Gastroesophageal sphincter (tissue), 4 donors: ENCODE measurements at regions not wholly inside any gene's neighbourhood (a gene's known extent, or its start where the extent isn't known, plus 50 kb on each side); places are given as distances from the start of the nearest gene placed in this dataset.
"Not testable (repeated sequence)": the region's sequence is repeated elsewhere in the genome, so short reads cannot be mapped to it uniquely, and the experiment has no call there.

Experiments
- ATAC-seq: fragments of 150-250 bp; one replicate; pipeline ENCODE4 v1.9.1; 2016; ENCODE audit warnings: mild to moderate bottlenecking, moderate library complexity
- H3K27ac ChIP-seq, 4 donors: fragments of 200-600 bp; sonication (generic) in 3 of 4; 1 replicate in 3 of 4; 2 replicates in 1 of 4; pipeline ENCODE4 v1.5.1; 2016 to 2019
- H3K27me3 ChIP-seq: fragments of 200-600 bp; sonication (generic); one replicate; pipeline ENCODE4 v1.5.1; 2019
- H3K36me3 ChIP-seq, 2 donors: fragments of 200-600 bp; sonication (generic); one replicate each; pipeline ENCODE4 v1.5.1; 2019; ENCODE audit warnings: control low read depth in 1 of 2
- H3K4me1 ChIP-seq, 3 donors: fragments of 200-600 bp; sonication (generic); 1 replicate in 2 of 3; 2 replicates in 1 of 3; pipeline ENCODE4 v1.5.1; 2016 to 2019; ENCODE audit warnings: control low read depth in 2 of 3
- H3K4me3 ChIP-seq, 2 donors: fragments of 200-600 bp; sonication (generic); one replicate each; pipeline ENCODE4 v1.5.1; 2019; ENCODE audit warnings: mild to moderate bottlenecking in 1 of 2, moderate library complexity in 1 of 2
- H3K9me3 ChIP-seq, 3 donors: fragments of 200-600 bp; sonication (generic); one replicate each; pipeline ENCODE4 v1.5.1; 2017 to 2019; ENCODE audit warnings: control low read depth in 2 of 3
- EP300 ChIP-seq: sonication (generic); formaldehyde crosslinking; IDR thresholded peaks from one replicate; pipeline ENCODE4 v1.6.1; 2017; ENCODE audit warnings: antibody characterized with exemption, mild to moderate bottlenecking
- POLR2A ChIP-seq, 2 donors: fragments of 450-650 bp; IDR thresholded peaks; one replicate each; pipeline ENCODE4 v1.6.1; 2017; ENCODE audit warnings: antibody characterized with exemption in 2 of 2, mild to moderate bottlenecking in 2 of 2, moderate library complexity in 1 of 2
- POLR2AphosphoS5 ChIP-seq: sonication (generic); formaldehyde crosslinking; IDR thresholded peaks from one replicate; pipeline ENCODE4 v1.6.1; 2017; ENCODE audit warnings: antibody characterized with exemption
- WGBS, 2 donors: methylation state at CpG; one replicate each; pipeline ENCODE4 v1.1.5; 2018; ENCODE audit warnings: low coverage in 1 of 2; 5-methylcytosine and 5-hydroxymethylcytosine counted together
- TF ChIP-seq, protein P1 (sequence below), 4 experiments: fragments of 200-600 bp in 2 of 4; fragments of 450-650 bp in 2 of 4; sonication (generic) in 1 of 4; IDR thresholded peaks; one replicate each; pipeline ENCODE4 v1.5.1; 2017 to 2019; ENCODE audit warnings: antibody characterized with exemption in 4 of 4, mild to moderate bottlenecking in 2 of 4, moderate library complexity in 2 of 4

DNA sequence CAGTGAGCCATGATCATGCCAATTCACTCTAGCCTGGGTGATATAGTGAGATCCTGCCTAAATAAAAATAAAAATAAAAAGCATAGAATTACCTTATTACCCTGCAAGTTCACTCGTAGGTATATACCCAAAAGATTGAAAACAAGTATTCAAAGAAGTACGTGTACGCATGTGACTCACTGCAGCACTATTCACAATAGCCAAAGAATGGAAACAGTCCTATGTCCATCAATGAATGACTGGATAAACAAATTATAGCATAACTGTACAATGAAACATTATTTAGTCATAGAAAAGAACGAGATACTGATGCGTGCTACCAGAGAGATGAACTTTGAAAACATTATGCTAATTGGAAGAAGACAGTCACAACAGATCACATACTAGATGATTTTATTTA lies 204.6 kb upstream of the DIAPH2 start:
- no peak for TF ChIP-seq POLR2A (IDR thresholded peaks at IDR 0.05)
- TF ChIP-seq POLR2AphosphoS5, result no peak
- no peak for TF ChIP-seq EP300
- TF ChIP-seq, protein P1, sequence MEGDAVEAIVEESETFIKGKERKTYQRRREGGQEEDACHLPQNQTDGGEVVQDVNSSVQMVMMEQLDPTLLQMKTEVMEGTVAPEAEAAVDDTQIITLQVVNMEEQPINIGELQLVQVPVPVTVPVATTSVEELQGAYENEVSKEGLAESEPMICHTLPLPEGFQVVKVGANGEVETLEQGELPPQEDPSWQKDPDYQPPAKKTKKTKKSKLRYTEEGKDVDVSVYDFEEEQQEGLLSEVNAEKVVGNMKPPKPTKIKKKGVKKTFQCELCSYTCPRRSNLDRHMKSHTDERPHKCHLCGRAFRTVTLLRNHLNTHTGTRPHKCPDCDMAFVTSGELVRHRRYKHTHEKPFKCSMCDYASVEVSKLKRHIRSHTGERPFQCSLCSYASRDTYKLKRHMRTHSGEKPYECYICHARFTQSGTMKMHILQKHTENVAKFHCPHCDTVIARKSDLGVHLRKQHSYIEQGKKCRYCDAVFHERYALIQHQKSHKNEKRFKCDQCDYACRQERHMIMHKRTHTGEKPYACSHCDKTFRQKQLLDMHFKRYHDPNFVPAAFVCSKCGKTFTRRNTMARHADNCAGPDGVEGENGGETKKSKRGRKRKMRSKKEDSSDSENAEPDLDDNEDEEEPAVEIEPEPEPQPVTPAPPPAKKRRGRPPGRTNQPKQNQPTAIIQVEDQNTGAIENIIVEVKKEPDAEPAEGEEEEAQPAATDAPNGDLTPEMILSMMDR (IDR thresholded peaks at IDR 0.05), result no peak
- WGBS, 2 donors, result 48 to 53% methylated on average over 3 to 5 of the region's 5 CpGs
- H3K4me1 ChIP-seq, result no peaks in the 10 kb centered on the region
- no peak for ATAC-seq
- H3K9me3 ChIP-seq, result no peaks in the 10 kb centered on the region
- no peak overlapping the region for H3K4me3 ChIP-seq
- H3K27ac ChIP-seq, result no peak overlapping the region
- no peaks in the 10 kb centered on the region for H3K27me3 ChIP-seq
- no peaks in the 10 kb centered on the region for H3K36me3 ChIP-seq

DNA sequence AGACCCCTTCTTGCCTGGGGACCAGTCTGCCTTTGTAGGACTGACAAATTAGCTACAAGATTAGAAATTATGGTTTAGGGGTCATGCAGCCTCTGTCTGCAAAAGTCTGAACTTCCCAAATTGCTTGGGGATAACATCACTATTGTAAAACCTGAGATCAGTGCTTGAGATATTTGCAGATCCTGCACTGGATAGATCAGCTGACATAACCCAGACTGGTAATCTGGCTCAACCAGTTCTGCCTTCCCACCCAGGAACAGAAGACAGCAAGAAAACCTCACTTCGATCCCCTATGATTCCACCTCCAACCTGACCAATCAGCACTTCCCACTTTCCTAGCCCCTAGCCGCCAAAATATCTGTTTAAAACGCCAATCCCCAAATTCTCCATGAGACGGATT lies 202.8 kb upstream of the DIAPH2 start:
- no peak for ATAC-seq
- H3K9me3 ChIP-seq, result no peaks in the 10 kb centered on the region
- no peaks in the 10 kb centered on the region for H3K36me3 ChIP-seq
- WGBS, 2 donors, result 86 to 100% methylated on average over 2 to 3 of the region's 4 CpGs
- no peaks in the 10 kb centered on the region for H3K27me3 ChIP-seq
- H3K4me3 ChIP-seq, result no peak overlapping the region
- H3K27ac ChIP-seq, result no peak overlapping the region
- TF ChIP-seq POLR2A (IDR thresholded peaks at IDR 0.05) (no peak), EP300 (no peak), POLR2AphosphoS5 (no peak)
- TF ChIP-seq, protein P1 (IDR thresholded peaks at IDR 0.05), result no peak
- H3K4me1 ChIP-seq, result no peaks in the 10 kb centered on the region

DNA sequence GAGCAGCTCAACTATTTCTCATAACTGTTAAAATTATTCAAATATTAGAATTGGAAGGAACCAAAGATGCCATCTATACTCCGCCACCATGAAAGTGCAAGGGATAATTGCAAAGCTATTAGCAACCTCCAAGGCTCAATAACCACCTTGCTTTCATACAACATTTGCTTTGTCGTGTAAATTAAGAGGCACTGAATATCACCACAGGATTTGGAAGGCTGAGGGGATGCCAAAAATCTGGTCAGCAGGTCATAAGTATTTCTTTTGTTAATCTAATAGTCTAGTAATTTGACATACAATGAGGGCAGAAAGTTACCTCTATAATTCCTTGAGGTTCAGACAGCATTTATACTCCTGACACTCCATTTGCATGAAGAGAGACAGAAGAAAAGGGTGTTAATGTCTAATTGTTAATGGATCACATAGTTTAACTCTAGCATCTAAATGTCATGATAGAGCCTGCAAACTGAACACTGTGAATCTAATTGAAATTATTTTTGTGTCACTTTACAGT lies 200.9 kb upstream of the DIAPH2 start:
- TF ChIP-seq POLR2AphosphoS5, result no peak
- no peak for TF ChIP-seq EP300
- TF ChIP-seq POLR2A (IDR thresholded peaks at IDR 0.05), result no peak
- TF ChIP-seq, protein P1 (IDR thresholded peaks at IDR 0.05), result no peak
- Histone ChIP-seq H3K9me3 (no peaks in the 10 kb centered on the region), H3K4me3 (no peak overlapping the region), H3K27ac (no peak overlapping the region), H3K4me1 (no peaks in the 10 kb centered on the region), H3K36me3 (no peaks in the 10 kb centered on the region), H3K27me3 (no peaks in the 10 kb centered on the region)
- 69 to 83% methylated on average over 2 of the region's 2 CpGs for WGBS, 2 donors
- no peak for ATAC-seq

DNA sequence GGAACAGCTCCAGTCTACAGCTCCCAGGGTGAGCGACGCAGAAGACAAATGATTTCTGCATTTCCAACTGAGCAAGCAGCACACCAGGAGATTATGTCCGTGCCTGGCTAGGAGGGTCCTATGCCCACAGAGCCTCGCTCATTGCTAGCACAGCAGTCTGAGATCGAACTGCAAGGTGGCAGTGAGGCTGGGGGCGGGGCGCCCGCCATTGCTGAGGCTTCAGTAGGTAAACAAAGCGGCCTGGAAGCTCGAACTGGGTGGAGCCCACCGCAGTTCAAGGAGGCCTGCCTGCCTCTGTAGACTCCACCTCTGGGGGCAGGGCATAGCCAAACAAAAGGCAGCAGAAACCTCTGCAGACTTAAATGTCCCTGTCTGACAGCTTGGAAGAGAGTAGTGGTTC lies 198.0 kb upstream of the DIAPH2 start:
- H3K36me3 ChIP-seq, H3K27ac ChIP-seq, H3K4me1 ChIP-seq, H3K4me3 ChIP-seq, H3K9me3 ChIP-seq, H3K27me3 ChIP-seq, ATAC-seq: not testable (repeated sequence)
- 90% methylated on average over 7 of the region's 11 CpGs; no CpG with 5 or more reads in 1 of the 2 donors for WGBS, 2 donors

DNA sequence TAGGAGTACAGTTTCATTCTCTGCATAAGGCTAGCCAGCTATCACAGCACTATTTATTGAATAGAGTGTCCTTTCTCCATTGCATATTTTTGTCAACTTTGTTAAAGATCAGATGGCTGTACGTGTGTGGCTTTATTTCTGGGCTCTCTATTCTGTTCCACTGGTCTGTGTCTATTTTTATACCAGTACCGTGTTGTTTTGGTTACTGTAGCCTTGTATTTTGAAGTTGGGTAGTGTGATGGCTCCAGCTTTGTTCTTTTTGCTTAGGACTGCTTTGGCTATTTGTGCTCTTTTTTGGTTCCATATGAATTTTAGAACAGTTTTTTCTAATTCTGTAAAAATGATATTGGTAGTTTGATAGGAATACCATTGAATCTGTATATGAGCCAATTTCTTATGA lies 182.1 kb upstream of the DIAPH2 start:
- H3K36me3 ChIP-seq, result no peaks in the 10 kb centered on the region
- 6 to 44% methylated on average over 2 of the region's 2 CpGs for WGBS, 2 donors
- H3K4me3 ChIP-seq, result no peak overlapping the region
- H3K27me3 ChIP-seq, result no peaks in the 10 kb centered on the region
- no peak overlapping the region for H3K27ac ChIP-seq
- TF ChIP-seq, protein P1 (IDR thresholded peaks at IDR 0.05), result no peak
- TF ChIP-seq POLR2A (IDR thresholded peaks at IDR 0.05), result no peak
- TF ChIP-seq EP300, result no peak
- TF ChIP-seq POLR2AphosphoS5, result no peak
- no peak for ATAC-seq
- H3K4me1 ChIP-seq, result no peaks in the 10 kb centered on the region
- no peaks in the 10 kb centered on the region for H3K9me3 ChIP-seq

DNA sequence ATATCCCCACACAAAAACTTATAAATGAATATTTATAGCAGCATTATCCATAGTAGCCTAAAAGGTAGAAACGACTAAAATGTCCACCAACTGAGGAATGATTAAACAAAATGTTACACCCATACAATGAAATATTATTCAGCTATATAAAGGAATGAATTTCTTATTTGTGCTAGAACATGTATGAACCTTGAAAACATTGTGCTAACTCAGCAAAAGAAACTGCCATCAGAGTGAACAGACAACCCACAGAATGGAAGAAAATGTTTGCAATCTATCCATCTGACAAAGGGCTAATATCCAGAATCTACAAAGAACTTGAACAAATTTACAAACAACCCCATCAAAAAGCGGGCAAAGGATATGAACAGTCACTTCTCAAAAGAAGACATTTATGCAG lies 155.3 kb upstream of the DIAPH2 start:
- not testable (repeated sequence) for H3K36me3 ChIP-seq, H3K4me1 ChIP-seq, H3K27me3 ChIP-seq, ATAC-seq, H3K4me3 ChIP-seq, H3K27ac ChIP-seq, H3K9me3 ChIP-seq
- 50 to 75% methylated on average over 1 to 2 of the region's 2 CpGs for WGBS, 2 donors
